Uterus (tissue), 2 donors: ENCODE measurements at regions not wholly inside any gene's neighbourhood (a gene's known extent, or its start where the extent isn't known, plus 50 kb on each side); places are given as distances from the start of the nearest gene placed in this dataset.

Source experiments
- CTCF ChIP-seq, 4 experiments: fragments of 200-600 bp in 2 of 4; fragments of 450-650 bp in 2 of 4; sonication (generic) in 2 of 4; IDR thresholded peaks; one replicate each; pipeline ENCODE4 v1.5.1; 2016 to 2019; ENCODE audit warnings: antibody characterized with exemption in 4 of 4, mild to moderate bottlenecking in 2 of 4, moderate library complexity in 1 of 4
- POLR2A ChIP-seq, 2 donors: fragments of 450-650 bp; IDR thresholded peaks; one replicate each; pipeline ENCODE4 v1.6.1; 2016; ENCODE audit warnings: antibody characterized with exemption in 2 of 2, mild to moderate bottlenecking in 1 of 2, moderate library complexity in 1 of 2

- no peak for TF ChIP-seq CTCF (IDR thresholded peaks at IDR 0.05)
- no peak for TF ChIP-seq POLR2A (IDR thresholded peaks at IDR 0.05)
Measured at GRCh38 chr15:77714023-77714422, 81.3 kb upstream of the LINGO1 start.
